ENCODE measurements at regions not wholly inside any gene's neighbourhood (a gene's known extent, or its start where the extent isn't known, plus 50 kb on each side); places are given as distances from the start of the nearest gene placed in this dataset.

GRCh38 chrX:112521676-112522075 is 158.1 kb downstream of the LHFPL1 start:
- no peak for TF ChIP-seq CTCF (IDR thresholded peaks at IDR 0.05)
- no peak for TF ChIP-seq EP300 (IDR thresholded peaks at IDR 0.05)
- TF ChIP-seq POLR2AphosphoS5 (IDR thresholded peaks at IDR 0.05): no peak

All from esophagus muscularis mucosa (tissue), 4 donors.